Stimulated activated CD8-positive, alpha-beta memory T cell treated with anti-CD3 and anti-CD28 coated beads, Interleukin-12 subunit alpha, Interleukin-12 subunit beta, amount 100 ng/mL, for 1 hour (primary cell): ENCODE measurements at regions not wholly inside any gene's neighbourhood (a gene's known extent, or its start where the extent isn't known, plus 50 kb on each side); places are given as distances from the start of the nearest gene placed in this dataset.
"Not testable (repeated sequence)": the region's sequence is repeated elsewhere in the genome, so short reads cannot be mapped to it uniquely, and the experiment has no call there.

Experiments used
- DNase-seq: peaks from one replicate; pipeline ENCODE4 v3.0.0-alpha.2; 2020; ENCODE audit warnings: low read depth

- DNase-seq = no peak
Observed at GRCh38 chr9:18297056-18297841, 176.7 kb upstream of the ADAMTSL1 start.

- no peak for DNase-seq
Observed at GRCh38 chr9:18299449-18299848, 174.5 kb upstream of the ADAMTSL1 start.

GRCh38 chr9:18305167-18305806 lies 168.7 kb upstream of the ADAMTSL1 start:
- DNase-seq = not testable (repeated sequence)

- DNase-seq = no peak
Observed at GRCh38 chr9:18314316-18314715, 159.6 kb upstream of the ADAMTSL1 start.

GRCh38 chr9:18317896-18318295 lies 156.1 kb upstream of the ADAMTSL1 start:
- DNase-seq = no peak

GRCh38 chr9:18319918-18320445 lies 154.0 kb upstream of the ADAMTSL1 start:
- no peak for DNase-seq

GRCh38 chr9:18324928-18325745 lies 148.8 kb upstream of the ADAMTSL1 start:
- no peak for DNase-seq

GRCh38 chr9:18325746-18326011 lies 148.3 kb upstream of the ADAMTSL1 start:
- not testable (repeated sequence) for DNase-seq

- DNase-seq = no peak
Observed at GRCh38 chr9:18327121-18327520, 146.8 kb upstream of the ADAMTSL1 start.

GRCh38 chr9:18330401-18331309 lies 143.3 kb upstream of the ADAMTSL1 start:
- no peak for DNase-seq

GRCh38 chr9:18331310-18331684 lies 142.7 kb upstream of the ADAMTSL1 start:
- no peak for DNase-seq

GRCh38 chr9:18331808-18332209 lies 142.1 kb upstream of the ADAMTSL1 start:
- DNase-seq = no peak

- DNase-seq = no peak
Observed at GRCh38 chr9:18333157-18333556, 140.8 kb upstream of the ADAMTSL1 start.

- no peak for DNase-seq
Observed at GRCh38 chr9:18335825-18336224, 138.1 kb upstream of the ADAMTSL1 start.

GRCh38 chr9:18338042-18338441 lies 135.9 kb upstream of the ADAMTSL1 start:
- no peak for DNase-seq

- no peak for DNase-seq
Observed at GRCh38 chr9:18343784-18344183, 130.2 kb upstream of the ADAMTSL1 start.

GRCh38 chr9:18346745-18347144 lies 127.2 kb upstream of the ADAMTSL1 start:
- no peak for DNase-seq

GRCh38 chr9:18347386-18348082 lies 126.4 kb upstream of the ADAMTSL1 start:
- DNase-seq = no peak

GRCh38 chr9:18348083-18348475 lies 125.9 kb upstream of the ADAMTSL1 start:
- DNase-seq = no peak

- DNase-seq = no peak
Observed at GRCh38 chr9:18349530-18349929, 124.4 kb upstream of the ADAMTSL1 start.

GRCh38 chr9:18350036-18350435 lies 123.9 kb upstream of the ADAMTSL1 start:
- no peak for DNase-seq
